ENCODE measurements at regions not wholly inside any gene's neighbourhood (a gene's known extent, or its start where the extent isn't known, plus 50 kb on each side); places are given as distances from the start of the nearest gene placed in this dataset.
A peak's percentile ranks its signal among the peaks of the same experiment; 100 is the strongest.

DNA sequence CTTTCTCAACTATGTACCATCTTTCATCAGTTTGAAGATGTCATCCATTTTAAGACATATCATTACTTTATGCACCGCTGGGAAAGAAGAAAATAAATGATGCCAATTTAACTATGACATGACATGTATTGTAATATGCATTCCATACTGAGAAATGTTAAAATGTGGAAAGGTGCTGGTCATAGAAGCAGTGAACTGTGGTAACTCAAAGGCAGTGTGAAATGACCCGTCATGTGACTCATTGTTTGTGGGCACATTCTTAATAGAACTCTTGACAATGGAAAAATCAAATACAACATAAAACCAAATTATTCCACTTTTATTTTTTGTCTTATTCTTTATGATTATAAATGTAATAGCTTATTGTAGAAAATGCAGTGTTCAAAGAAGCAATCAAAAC lies 455.0 kb upstream of the ST6GAL2 start:
- H3K9me3 Mint-ChIP-seq: peaks cover 11% of the 10 kb centered on the region
- H3K36me3 Mint-ChIP-seq (ENCODE audit: low read depth): no peaks in the 10 kb centered on the region
- no peak overlapping the region for H3K27ac Mint-ChIP-seq
- H3K27me3 Mint-ChIP-seq (ENCODE audit: low read depth, poor library complexity): no peaks in the 10 kb centered on the region
- no peak for DNase-seq
- no peaks in the 10 kb centered on the region for H3K4me1 Mint-ChIP-seq
- no peak overlapping the region for H3K4me3 Mint-ChIP-seq
- TF ChIP-seq, protein P1, sequence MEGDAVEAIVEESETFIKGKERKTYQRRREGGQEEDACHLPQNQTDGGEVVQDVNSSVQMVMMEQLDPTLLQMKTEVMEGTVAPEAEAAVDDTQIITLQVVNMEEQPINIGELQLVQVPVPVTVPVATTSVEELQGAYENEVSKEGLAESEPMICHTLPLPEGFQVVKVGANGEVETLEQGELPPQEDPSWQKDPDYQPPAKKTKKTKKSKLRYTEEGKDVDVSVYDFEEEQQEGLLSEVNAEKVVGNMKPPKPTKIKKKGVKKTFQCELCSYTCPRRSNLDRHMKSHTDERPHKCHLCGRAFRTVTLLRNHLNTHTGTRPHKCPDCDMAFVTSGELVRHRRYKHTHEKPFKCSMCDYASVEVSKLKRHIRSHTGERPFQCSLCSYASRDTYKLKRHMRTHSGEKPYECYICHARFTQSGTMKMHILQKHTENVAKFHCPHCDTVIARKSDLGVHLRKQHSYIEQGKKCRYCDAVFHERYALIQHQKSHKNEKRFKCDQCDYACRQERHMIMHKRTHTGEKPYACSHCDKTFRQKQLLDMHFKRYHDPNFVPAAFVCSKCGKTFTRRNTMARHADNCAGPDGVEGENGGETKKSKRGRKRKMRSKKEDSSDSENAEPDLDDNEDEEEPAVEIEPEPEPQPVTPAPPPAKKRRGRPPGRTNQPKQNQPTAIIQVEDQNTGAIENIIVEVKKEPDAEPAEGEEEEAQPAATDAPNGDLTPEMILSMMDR (IDR thresholded peaks at IDR 0.05): no peak

DNA sequence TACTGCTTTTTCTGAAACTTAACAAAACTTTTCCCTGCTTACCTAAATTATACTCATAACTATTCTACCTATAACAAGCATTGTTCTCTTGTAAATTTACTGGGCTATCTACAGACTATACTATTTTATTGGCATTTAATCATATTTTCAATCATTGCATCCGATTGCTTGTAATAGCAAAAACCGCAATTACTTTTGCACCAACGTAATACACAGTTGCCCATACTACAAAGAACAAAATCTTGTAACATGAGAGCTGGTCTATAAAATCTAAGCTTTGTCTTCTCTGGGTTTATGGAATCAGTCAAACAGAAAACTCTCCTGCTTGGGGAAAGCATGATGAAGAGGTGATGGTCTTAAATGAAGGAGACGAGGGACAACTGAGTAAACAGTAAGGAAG lies 463.4 kb upstream of the ST6GAL2 start:
- Mint-ChIP-seq H3K4me3 (no peak overlapping the region), H3K9me3 (peaks cover 54% of the 10 kb centered on the region), H3K27me3 (ENCODE audit: low read depth, poor library complexity) (peaks cover 6% of the 10 kb centered on the region), H3K36me3 (ENCODE audit: low read depth) (peaks cover 4% of the 10 kb centered on the region), H3K27ac (no peak overlapping the region), H3K4me1 (no peaks in the 10 kb centered on the region)
- DNase-seq: no peak
- TF ChIP-seq, protein P1 (IDR thresholded peaks at IDR 0.05): no peak

DNA sequence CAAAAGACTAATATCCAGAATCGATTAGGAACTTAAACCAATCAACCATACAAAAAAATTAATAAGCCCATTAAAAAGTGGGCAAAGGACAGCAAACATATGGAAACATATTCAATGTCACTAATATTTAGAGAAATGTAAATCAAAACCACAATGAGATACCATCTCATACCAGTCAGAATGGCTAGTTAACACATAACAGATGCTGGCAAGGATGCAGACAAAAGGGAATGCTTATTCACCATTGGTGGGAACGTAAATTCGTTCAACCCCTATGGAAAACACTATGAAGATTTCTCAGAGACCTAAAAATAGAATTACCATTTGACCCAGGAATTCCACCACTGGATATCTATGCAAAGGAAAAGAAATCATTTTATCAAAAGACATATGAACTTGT lies 468.2 kb upstream of the ST6GAL2 start:
- no peak for DNase-seq
- peaks cover 6% of the 10 kb centered on the region for H3K27me3 Mint-ChIP-seq (ENCODE audit: low read depth, poor library complexity)
- no peak overlapping the region for H3K27ac Mint-ChIP-seq
- H3K9me3 Mint-ChIP-seq: peaks cover 41% of the 10 kb centered on the region
- TF ChIP-seq, protein P1 (IDR thresholded peaks at IDR 0.05): no peak
- peaks cover 4% of the 10 kb centered on the region for H3K36me3 Mint-ChIP-seq (ENCODE audit: low read depth)
- no peak overlapping the region for H3K4me3 Mint-ChIP-seq
- H3K4me1 Mint-ChIP-seq: peaks cover 17% of the 10 kb centered on the region

DNA sequence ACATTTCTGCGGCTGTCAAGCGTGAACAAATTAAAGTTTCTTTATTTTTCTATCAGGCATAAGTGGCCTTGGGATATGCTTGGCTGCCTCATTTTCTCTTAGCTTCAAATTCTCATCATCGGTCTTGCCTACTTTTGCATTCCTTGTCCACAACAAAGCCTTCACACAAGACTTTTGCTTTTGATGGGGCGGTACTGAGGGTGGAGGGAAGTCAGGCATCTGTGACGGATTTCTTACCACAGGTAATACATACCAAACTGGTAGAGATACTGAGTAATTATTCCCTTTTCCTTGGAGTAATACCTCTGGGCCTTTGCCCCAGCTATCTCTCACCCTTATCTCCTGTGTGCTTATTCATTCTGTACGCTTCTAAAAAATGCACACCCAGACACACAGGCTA lies 468.3 kb upstream of the RGPD4 start:
- Mint-ChIP-seq H3K27me3 (ENCODE audit: low read depth, poor library complexity) (no peaks in the 10 kb centered on the region), H3K4me3 (no peak overlapping the region), H3K36me3 (ENCODE audit: low read depth) (no peaks in the 10 kb centered on the region), H3K9me3 (peaks cover 4% of the 10 kb centered on the region), H3K4me1 (peaks cover 32% of the 10 kb centered on the region), H3K27ac (peak overlapping the region; percentile 24)
- DNase-seq: no peak
- TF ChIP-seq, protein P1 (IDR thresholded peaks at IDR 0.05): no peak

DNA sequence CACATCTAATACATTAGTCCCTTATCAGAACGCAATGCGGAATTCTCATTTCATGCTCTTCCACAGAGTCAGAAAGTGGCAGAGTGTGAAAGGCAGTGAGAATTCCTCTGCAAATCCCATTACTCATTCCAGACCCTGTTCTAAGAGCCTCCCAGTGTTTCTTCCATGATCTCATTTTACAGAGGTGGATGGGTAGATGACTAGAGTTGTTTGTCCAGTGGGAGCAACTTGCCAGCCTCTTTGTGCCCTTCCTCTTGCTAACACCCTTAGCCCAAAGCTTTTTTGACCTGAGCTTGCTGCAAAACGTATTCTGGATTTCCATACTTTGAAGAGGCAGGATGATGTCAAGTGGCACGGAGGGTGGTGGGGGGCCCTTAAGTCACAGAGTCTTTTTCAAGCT lies 467.7 kb upstream of the RGPD4 start:
- H3K4me3 Mint-ChIP-seq: no peak overlapping the region
- H3K9me3 Mint-ChIP-seq: no peaks in the 10 kb centered on the region
- TF ChIP-seq, protein P1 (IDR thresholded peaks at IDR 0.05): no peak
- no peak for DNase-seq
- no peak overlapping the region for H3K27ac Mint-ChIP-seq
- H3K27me3 Mint-ChIP-seq (ENCODE audit: low read depth, poor library complexity): no peaks in the 10 kb centered on the region
- no peaks in the 10 kb centered on the region for H3K36me3 Mint-ChIP-seq (ENCODE audit: low read depth)
- H3K4me1 Mint-ChIP-seq: peaks cover 38% of the 10 kb centered on the region

- H3K27ac Mint-ChIP-seq: peak overlapping the region; percentile 17
- H3K9me3 Mint-ChIP-seq: no peaks in the 10 kb centered on the region
- no peaks in the 10 kb centered on the region for H3K36me3 Mint-ChIP-seq (ENCODE audit: low read depth)
- no peaks in the 10 kb centered on the region for H3K27me3 Mint-ChIP-seq (ENCODE audit: low read depth, poor library complexity)
- H3K4me3 Mint-ChIP-seq: no peak overlapping the region
- DNase-seq: no peak
- H3K4me1 Mint-ChIP-seq: peaks cover 40% of the 10 kb centered on the region
- TF ChIP-seq, protein P1 (IDR thresholded peaks at IDR 0.05): no peak
Observed at GRCh38 chr2:107361751-107362381, 464.8 kb upstream of the RGPD4 start.

Data from nephron progenitor cell (in vitro differentiated cells).